HG02885 (cell line): ENCODE measurements at regions not wholly inside any gene's neighbourhood (a gene's known extent, or its start where the extent isn't known, plus 50 kb on each side); places are given as distances from the start of the nearest gene placed in this dataset.
"Not testable (repeated sequence)": the region's sequence is repeated elsewhere in the genome, so short reads cannot be mapped to it uniquely, and the experiment has no call there.

ENCODE experiments used
- ATAC-seq: cut with Tn5 transposase; IDR thresholded peaks from one replicate; pipeline ENCODE4 v1.9.1; 2021; ENCODE audit warnings: mild to moderate bottlenecking; ENCODE audit not compliant: unreplicated experiment, poor library complexity

DNA sequence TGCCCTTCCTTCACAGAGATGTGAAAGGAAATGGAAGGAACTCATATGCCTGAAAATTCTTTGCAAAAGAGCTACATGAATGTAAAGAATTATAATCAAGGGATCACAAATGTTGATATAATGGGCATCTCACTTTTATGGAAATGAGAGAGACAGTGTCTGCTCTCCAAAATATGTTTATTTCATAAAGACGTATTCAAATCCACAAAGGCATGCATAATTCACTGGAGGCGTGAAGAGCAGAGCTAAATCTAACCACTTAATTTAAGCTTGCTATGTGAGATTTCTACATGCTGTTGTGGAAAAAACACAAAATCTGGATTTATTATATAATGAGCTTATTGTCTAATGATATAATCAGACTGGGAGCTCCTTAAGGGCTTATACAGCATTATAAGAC lies 469.1 kb downstream of the RAP2B start:
- ATAC-seq: no peak

DNA sequence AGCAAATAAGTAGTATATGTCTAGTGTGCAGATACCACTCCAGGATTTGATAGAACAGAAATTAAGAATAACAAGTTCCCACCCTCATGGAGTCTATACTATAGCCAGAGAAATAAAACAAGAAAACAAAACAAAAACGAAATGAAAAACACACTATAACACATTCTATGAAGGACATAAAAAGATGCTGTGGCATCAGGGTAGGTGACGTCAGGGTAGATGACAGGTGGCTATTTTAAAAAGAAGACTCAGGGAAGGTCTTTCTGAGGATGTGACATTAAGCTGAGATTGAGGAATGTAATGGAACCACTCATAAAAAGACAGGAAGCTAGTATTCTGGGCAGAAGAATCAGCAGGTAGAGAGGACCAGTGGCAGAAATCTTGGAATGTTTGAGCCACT lies 469.6 kb downstream of the RAP2B start:
- no peak for ATAC-seq

DNA sequence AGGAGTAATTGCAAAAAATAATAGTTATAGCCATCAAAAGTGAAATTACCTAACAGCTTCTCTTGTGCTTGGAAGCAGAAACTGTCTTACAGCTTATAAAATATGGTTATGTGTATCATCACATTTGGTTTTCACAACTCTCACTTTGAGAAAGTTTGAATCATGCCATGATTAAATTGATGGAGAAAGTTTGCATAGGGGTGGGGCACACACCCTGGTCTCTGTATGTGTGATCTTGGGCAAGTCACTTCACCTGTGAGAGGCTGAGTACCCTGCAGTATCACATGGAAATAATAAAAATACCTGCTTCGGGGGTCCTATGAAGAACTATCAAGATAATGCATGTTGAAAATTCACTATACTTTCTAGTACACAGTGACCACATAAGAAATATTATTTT lies 471.4 kb downstream of the RAP2B start:
- no peak for ATAC-seq

DNA sequence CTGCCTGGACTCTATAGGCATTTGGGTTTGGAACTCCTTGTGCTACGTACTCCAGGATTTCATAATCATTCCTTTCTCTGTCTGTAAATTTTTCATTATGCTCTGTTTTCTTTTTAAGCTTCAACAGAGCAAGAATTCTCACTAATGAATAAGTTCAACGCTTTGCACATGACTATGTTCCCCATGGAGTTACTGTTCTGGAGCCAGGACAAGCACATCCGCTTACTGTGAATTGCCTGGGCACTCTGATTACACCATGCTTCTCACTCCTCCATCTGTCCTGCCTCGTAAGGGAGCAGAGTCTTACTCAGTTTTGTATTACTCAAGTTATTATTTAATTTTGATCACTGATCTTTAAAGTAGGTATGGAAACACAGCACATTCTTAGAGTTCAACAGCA lies 472.7 kb downstream of the RAP2B start:
- ATAC-seq: no peak

DNA sequence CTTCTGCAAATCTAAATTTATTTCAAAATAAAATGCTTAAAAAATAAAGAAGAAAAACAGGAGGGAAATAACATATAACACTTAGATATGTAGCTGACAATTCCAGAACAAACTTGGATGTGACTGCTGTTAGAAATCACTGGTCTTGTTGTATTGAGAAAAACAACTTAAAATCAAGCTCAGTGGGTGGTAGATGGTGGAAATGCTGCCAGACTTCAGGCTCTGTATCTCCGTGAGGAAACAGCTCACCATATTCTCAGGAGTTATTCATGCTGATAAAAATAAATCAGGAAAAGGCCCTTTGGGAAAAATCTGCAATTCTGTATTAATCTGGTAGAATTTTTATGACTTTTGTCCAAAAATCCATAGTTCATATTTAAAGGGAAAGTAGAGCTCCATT lies 477.6 kb downstream of the RAP2B start:
- no peak for ATAC-seq

DNA sequence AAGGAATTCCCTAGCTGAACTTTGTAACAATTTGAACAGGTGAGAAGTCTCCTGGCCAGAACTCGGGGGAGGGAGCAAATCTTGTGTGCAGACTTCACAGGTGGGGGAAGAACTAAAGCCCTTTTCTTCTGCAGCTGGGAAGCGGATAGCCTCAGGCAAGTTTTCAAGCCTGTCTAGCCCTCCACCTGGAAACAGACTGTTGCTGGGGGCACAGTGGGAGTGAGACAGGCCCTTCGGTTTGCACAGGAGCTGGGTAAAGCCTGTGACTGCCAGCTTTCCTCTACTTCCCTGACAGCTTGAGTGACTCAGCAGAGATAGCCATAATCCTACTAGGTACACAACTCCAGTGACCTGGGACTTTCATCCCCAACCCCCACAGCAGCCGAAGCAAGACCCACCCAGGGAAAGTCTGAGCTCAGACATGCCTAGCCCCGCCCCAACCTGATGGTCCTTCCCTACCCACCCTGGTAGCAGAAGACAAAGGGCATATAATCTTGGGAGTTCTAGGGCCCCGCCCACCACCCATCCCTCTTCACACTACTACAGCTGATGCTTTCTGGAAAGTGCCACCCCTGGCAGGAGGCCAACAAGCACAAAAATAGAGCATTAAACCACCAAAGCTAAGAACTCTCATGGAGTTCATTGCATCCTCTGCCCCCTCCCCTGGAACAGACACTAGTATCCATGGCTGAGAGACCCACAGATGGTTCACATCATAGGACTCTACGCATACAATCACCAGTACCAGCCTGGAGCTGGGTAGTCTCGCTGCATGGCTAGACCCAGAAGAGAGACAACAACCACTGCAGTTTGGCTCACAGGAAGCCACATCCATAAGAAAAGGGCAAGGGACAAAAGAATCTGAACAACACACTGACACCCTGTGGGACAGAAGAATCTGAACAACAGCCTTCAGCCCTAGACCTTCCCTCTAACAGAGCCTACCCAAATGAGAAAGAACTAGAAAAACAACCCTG lies 479.0 kb downstream of the RAP2B start:
- no peak for ATAC-seq

DNA sequence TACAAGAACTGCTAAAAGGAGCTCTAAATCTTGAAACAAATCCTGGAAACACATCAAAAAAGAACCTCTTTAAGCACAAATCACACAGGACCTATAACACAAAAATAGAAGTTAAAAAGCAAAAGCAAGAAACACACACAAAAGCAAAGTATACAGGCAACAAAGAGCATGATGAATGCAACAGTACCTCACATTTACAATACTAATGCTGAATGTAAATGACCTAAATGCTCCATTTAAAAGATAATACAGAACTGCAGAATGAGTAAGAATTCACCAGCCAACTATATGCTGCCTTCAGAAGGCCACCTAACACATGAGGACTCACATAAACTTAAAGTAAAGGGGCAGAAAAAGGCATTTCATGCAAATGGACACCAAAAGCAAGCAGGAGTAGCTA lies 478.6 kb upstream of the ARHGEF26 start:
- not testable (repeated sequence) for ATAC-seq

DNA sequence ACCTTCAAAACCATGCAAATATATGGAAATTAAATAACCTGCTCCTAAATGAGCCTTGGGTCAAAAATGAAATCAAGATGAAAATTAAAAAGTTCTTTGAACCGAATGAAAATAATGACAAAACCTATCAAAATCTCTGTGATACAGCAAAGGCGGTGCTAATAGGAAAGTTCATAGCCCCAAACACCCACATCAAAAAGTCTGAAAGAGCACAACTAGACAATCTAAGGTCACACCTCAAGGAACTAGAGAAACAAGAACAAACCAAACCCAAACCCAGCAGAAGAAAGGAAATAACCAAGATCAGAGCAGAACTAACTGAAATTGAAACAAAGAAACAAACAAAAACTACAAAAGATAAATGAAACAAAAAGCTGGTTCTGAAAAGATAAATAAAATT lies 477.7 kb upstream of the ARHGEF26 start:
- ATAC-seq: not testable (repeated sequence)

DNA sequence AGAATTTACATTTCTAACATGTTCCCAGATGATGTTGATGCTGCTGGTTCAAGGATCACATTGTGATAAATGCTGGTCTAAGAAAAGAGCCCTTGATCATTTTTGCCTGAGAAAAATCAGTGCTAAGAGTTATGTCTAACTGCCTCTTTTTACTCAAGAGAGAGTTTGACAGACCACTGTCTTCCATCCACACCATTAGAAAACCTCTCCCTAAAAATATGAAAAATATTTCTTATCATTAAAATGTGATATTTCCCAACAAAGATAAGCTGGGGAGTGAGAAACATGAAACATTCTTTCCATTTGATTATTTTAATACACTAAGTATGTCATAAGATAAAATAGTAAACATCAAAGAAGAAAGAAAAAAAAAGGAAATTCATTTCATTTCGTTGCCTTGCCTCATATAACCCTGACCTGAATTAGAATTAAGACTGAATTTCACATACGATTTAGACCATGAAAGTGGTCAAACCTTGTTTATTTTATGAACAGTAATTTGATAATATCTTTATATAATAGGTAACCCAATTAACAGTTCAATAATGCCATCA lies 471.8 kb upstream of the ARHGEF26 start:
- no peak for ATAC-seq

DNA sequence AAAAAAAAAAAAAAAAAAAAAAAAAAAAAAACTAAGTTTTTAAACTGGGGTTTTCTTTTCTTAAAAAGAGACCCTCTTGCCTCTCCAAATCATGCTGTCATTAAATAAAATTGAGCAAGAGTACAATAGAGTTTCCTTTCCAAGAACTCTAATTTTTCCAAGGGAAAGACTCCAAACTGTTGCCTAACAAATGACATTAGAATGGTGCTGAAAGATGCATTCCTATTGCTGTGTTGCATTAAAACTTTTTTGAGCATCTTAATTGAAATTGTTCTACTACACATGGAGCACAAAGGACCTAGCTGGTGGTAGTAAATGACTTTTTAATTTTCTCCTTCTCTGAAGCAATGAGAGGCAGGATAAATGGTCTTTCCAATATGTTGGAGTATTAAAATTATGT lies 469.1 kb upstream of the ARHGEF26 start:
- ATAC-seq: no peak

DNA sequence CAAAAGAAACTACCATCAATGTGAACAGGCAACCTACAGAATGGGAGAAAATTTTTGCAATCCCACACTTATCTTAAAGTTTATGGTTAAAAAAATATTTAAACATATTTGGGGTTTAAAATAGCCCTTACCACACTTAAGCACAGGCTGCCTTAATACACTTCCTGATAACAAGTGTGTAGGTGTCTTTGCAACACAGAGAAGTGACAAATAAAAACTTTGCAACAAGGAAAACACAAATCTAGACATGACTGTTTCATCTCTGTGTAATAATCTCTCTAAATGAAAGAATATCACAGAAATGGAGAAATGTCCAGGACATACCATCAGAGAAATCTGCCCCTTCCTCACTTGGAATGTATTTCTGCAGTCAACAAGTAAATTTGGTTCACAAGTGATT lies 464.1 kb upstream of the ARHGEF26 start:
- ATAC-seq: no peak

DNA sequence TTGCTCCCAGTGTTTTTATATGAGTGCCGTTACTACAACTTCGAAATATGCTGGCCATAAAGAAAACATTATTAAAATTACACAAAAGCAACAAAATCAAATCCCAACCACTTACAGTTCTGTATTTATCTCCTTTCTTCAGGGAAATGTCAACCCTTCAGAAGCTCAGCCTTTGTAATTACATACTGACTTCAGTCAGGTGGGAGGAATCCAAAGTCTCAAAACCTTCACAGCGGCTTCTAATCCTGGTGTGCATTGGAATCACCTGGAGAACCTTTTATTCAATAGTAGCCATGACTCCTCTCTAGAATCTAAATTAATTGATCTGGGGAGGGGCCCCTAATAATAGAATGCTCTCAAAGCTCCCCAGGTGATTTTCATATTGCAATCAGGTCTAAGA lies 463.7 kb upstream of the ARHGEF26 start:
- no peak for ATAC-seq

DNA sequence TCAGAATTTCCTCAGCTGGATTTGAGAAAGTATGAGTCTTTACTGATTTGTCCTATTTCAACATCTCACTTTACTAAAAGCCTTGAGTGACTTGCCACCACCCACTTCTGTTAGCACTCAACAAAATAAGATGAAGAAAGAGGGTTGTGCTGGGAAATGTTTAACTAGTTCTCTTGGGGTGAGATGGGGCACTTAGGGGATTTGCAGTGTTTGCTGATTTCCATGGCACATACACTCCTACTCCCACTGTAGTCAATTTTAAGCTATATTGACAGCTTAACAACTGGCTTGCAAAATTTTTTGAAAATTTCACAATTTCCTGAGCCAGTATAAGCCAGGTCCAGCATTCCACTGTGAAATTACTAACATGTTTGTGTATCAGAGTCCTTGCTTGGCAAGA lies 463.1 kb upstream of the ARHGEF26 start:
- ATAC-seq: no peak

DNA sequence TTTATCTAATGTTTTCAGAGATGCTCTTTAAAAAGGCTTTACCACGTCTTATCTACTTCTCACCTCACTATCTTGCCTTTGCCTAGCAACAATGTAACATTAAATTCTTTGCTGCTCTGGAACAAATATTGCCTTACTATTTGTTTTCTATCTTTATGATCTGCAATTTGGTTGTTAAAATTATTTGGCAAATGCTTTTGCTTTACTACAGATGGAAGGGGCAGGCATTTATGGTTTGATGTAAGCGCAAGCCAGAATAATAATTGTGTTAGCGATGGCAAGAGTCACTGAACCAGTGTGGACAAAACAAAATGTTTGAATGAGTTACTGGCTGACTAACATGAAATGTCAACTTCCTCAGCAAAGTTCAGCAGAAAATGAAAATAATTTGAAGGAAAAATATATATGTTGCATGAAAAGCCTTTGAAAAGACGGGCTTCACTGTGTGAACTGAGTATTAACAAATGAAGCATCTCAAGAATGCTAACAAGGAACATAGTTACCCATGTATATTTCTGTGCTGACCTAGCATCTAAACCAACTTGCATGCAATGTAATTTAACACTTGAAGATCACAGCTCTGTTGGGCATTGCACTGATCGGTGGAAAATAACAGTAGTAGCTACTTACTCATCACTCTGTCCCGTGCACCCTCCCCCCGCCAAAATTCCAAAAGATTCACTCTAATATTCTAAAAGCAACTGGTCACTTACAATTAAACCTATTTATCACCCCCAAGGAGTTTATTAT lies 454.0 kb upstream of the ARHGEF26 start:
- no peak for ATAC-seq

DNA sequence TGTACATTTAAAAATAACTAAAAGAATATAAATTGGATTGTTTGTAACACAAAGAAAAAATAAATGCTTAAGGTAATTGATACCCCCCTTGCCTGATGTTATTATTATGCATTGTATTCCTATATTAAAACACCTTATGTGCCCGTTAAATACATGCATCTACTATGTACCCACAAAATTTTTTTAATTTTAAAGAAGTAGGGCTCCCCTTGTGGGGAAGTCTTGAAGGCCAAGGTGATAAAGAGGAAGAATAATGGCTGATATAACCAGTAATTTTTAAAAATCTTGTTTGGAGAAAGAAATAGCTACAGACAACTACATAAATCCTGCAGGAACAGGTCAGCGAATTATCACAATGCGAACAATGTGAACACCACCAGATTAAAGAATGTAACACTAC lies 451.7 kb upstream of the ARHGEF26 start:
- no peak for ATAC-seq

DNA sequence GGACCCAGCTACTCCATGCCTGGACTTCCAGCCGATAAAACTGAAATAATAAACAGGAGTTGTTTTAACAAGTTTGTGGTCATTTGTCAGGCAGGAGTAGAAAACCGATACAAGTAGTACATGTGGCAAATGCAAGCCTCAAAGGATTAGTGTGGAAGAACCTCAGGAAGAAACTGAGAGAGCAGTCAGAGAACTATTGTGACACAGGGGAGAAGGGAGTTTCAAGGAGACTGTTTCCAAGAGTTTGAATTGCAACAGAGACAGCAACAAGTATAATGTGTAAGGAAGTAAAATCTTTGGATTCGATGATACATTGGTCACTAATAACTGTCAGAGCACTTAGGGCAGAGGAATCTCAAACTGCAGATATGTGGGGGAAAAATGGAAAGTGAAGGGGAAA lies 450.6 kb upstream of the ARHGEF26 start:
- no peak for ATAC-seq

DNA sequence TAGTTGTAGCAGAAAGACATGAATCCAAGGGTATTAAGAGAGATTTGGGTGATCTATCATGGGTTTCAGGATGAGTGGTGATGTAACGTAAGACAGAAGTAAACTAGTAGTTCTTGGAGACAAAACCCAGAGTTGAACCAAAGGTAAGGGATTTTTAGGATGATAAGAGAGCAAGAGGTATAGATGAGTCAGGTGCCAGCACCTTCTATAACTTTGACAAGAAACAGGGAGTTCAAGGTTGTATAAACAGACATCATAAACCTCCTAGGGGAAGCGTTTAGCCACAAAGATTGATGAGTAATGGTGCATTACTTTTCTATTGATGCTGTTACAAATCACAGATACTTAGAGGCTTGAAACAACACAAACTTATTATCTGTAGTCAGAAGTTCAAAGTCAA lies 447.3 kb upstream of the ARHGEF26 start:
- no peak for ATAC-seq

DNA sequence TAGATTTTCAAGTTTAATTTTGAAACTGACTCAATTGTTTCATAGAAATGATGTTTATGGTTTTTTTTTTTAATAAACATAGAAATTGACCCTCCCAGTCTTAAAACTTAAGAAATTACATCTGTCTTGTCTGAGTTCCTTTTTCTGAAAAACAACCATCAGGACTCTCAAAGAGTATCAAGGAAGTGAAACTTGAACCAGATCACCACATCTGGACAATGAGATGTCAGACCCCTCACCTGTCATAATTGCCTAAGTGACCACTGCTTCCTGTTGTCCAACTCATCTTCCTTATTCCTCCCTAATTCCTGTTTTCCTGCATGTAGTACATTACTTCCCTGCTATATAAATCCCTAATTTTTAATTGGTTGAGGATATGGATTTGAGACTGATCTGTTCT lies 441.5 kb upstream of the ARHGEF26 start:
- ATAC-seq: no peak

DNA sequence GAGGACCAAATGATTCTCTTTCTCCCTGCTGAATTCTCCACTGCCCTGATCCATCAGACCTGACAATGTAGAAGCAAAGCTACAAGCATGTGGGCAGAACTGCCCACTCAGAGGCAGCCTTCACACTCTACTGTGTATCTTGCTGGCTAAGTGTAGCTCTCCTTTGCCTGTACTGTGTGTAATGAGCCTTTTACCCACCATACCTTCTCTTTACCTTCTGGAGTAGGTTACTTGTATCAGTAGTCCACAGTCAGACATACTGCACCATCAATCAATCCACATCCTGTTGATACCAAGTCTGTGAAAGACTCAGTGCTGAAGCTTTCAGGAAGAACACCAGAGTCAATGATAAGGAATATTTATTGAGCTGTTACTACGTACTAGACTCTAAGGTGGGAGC lies 440.7 kb upstream of the ARHGEF26 start:
- ATAC-seq: no peak

DNA sequence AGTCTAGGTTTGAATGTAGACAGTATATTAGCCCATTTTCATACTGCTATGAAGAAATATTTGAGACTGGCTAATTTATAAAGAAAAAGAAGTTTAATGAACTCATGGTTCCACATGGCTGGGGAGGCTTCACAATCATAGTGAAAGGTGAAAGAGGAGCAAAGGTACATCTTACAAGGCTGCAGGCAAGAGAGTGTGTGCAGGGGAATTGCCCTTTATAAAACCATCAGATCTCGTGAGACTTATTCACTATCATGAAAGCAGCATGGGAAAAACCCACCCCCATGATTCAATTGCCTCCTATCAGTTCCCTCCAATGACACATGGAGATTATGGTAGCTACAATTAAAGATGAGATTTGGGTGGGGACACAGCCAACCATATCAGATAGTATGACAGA lies 440.1 kb upstream of the ARHGEF26 start:
- ATAC-seq: no peak
